GM18951 (cell line): ENCODE measurements at regions not wholly inside any gene's neighbourhood (a gene's known extent, or its start where the extent isn't known, plus 50 kb on each side); places are given as distances from the start of the nearest gene placed in this dataset.

Source experiments
- POLR2A ChIP-seq: IDR thresholded peaks from 4 replicates; pipeline ENCODE4 v1.6.1; 2011; ENCODE audit warnings: mild to moderate bottlenecking; ENCODE audit not compliant: insufficient read length, insufficient read depth; ENCODE audit errors: extremely low read depth
- in situ Hi-C: fragments of 300-500 bp; cut with MboI; formaldehyde crosslinking; loops from one replicate; pipeline ENCODE4 v1.12.0; 2022; ENCODE audit warnings: low sequenced_read_pairs, mixed read lengths, inconsistent platforms; ENCODE audit not compliant: unreplicated experiment

GRCh38 chr6:137413482-137413881 is 80.7 kb downstream of the OLIG3 start:
- in situ Hi-C loops, result no loop called here
- TF ChIP-seq POLR2A, result no peak

- TF ChIP-seq POLR2A, result no peak
- in situ Hi-C loops, result no loop called here
Measured at GRCh38 chr6:137412562-137412961, 81.6 kb downstream of the OLIG3 start.

GRCh38 chr6:137409266-137409777 is 84.9 kb downstream of the OLIG3 start:
- in situ Hi-C loops, result no loop called here
- TF ChIP-seq POLR2A, result no peak

- in situ Hi-C loops, result no loop called here
- TF ChIP-seq POLR2A, result no peak
Measured at GRCh38 chr6:137407816-137408215, 86.4 kb downstream of the OLIG3 start.

DNA sequence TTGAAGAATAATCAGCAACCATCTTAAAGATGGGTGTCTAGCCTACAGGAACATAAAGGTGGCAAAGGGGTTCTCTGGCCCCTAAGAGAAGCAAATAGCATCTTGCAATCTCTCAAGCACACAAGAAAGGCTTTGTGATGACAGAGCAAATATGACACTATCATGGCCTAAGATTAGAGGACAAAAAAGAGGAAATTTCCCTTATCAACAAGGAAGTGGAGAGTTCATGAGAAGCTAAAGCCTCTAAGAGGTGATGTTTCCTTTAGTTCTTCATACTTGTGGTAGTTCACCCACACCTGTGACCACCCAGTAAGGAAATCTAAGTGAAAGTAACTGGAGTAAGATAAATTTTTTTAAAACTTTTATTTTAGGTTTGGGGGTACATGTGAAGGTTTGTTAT is 88.4 kb downstream of the OLIG3 start:
- no peak for TF ChIP-seq POLR2A
- in situ Hi-C loops, result no loop called here

DNA sequence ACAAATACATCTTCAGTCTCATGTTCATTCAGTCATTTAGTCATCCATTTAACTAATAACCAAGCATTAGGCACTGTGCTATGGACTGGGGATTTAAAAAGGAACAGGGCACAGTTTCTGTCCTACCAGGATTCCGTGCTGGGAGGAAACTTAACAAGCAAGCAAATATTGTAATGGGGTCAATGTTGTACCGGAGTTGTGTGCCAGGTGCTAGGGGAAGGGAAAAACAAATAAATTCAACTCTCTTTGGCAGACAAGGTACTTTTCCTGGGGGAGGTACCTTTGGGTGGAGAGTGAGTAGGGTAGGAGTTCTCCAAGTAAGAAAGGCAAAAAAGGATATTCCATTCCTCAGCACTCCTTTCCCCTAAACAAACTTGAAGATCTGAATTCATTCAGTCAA is 90.3 kb downstream of the OLIG3 start:
- in situ Hi-C loops, result no loop called here
- TF ChIP-seq POLR2A, result no peak

DNA sequence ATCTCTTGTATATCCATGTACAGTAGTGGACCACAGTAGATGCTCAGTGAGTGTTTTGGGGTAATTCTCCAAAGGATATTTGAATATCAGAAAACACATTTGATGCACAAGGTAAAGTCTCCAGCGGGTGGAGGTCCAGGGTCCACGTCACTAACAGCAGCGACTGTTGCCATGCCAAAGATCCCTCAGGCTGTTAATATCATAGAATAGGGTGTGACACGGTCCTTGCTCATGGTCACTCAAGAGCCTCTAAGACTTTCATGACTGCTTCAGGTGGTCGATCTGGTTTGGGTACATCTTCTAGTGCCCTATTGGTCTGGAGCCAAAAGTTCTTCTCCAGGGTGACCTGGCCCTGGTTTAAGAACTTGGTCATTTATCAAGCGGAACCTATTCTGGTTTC is 90.8 kb downstream of the OLIG3 start:
- TF ChIP-seq POLR2A, result no peak
- in situ Hi-C loops, result no loop called here

GRCh38 chr6:137402143-137402680 is 92.0 kb downstream of the OLIG3 start:
- TF ChIP-seq POLR2A, result no peak
- in situ Hi-C loops, result no loop called here

DNA sequence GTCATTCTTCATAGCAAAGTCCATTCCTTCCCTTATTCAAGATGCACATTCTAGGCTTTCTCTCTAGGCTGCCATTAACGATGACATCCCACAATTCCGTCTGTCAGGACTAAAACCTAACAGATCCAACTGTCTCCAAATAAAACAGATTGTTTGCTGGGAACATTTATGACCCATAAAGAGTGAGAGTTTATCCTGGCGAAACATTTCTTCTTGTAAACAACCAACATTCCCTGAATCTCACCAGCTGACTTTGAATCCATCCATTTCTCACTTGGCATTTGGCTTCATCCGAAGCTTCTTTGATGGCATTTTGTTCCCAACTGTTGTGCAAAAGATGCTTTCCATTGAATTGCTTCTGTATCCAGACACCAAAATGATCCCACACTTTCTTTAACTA is 93.1 kb downstream of the OLIG3 start:
- in situ Hi-C loops, result no loop called here
- no peak for TF ChIP-seq POLR2A

DNA sequence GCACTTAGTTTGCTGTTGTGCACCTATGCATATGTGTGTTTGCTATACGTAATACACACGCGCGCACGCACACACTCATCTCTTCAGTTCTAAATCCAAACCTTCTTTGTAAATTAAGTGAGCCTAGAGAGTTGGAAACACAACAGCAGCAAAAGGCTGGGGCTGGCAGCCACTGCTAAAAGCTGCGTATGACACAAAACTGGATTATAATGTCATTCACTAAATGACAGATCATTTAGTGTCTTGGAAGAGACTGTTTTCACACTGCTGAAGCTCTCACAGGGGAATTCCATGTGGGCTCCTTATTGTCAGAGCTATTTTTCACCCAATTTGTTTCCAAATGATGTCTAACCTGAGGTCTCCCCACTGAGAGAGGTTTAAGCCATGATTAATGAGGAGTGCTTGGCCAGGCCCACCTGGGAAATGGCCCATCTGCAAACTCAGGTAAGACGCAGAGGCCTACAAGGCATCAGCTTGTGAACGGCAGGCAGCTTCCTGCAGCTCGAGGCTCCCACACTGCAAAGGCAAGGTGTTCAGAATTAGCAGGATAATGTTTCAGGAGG is 94.2 kb downstream of the OLIG3 start:
- no peak for TF ChIP-seq POLR2A
- in situ Hi-C loops, result no loop called here

GRCh38 chr6:137395316-137395715 is 98.9 kb downstream of the OLIG3 start:
- in situ Hi-C loops, result no loop called here
- no peak for TF ChIP-seq POLR2A

DNA sequence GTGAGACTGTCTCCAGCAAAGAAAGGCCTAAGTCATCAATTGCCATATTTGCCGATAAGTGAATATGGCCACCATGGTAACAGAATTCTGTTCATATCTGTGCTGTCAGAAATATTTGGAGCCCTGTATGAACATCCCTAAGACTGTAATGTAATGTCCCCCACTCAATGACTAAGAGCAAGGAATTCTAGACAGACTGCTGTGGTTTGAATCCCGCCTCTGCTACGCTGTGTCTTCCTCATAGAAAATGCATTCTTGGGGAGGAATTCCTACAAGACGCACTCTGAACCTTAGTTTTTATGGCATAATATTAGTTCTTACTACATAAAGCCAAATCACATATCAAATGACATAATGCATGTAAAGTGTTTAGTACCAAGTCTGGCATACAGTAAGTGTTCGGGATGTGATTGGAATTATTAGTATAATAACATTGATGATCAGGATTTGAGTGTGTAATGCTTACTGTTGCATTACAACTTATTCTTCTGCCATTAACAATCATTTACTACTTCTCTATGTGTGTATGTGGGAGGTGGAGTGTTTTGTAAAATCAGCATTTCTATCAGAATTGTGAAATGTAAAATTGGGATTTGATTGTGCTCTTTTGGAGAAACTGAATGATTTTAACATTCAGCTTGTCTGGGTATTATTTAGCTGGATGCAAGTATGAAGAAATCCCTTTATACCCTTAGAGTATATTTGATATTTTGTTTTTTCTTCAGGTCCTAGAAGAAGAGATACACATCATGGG is 103.0 kb downstream of the OLIG3 start:
- in situ Hi-C loops, result no loop called here
- no peak for TF ChIP-seq POLR2A

DNA sequence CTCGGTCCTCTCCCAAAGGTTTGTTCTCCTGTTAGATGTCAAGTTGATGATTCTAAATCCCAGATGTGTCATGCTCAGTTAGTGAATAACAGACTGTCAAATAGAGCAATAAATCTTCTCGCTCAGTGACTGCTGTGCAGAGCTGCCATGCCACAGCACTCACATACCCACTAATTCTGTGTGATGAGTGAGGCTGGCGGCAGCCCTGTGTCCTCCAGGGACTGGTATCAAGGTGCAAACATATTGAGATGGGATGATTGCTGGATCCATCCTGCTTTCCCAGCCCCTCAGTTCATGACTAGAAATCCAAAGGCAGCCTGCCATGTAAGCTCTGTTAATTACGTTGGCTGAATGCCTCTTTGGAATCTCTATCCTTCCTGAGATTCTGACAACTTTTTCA is 103.9 kb downstream of the OLIG3 start:
- TF ChIP-seq POLR2A, result no peak
- in situ Hi-C loops, result no loop called here

GRCh38 chr6:137389150-137389704 is 105.0 kb downstream of the OLIG3 start:
- in situ Hi-C loops, result no loop called here
- no peak for TF ChIP-seq POLR2A
